ENCODE measurements at regions not wholly inside any gene's neighbourhood (a gene's known extent, or its start where the extent isn't known, plus 50 kb on each side); places are given as distances from the start of the nearest gene placed in this dataset.
A peak's percentile ranks its signal among the peaks of the same experiment; 100 is the strongest.

- no CpG with 5 or more reads among the region's 5 CpGs for WGBS (ENCODE audit: insufficient coverage)
- no peak overlapping the region for H3K27ac Mint-ChIP-seq
- H3K4me3 Mint-ChIP-seq = no peak overlapping the region
- Histone ChIP-seq H3K27me3 (ENCODE audit: control insufficient read depth in 2 of 2, insufficient read depth in 2 of 2, low read length in 2 of 2) (no peaks in the 10 kb centered on the region), H3K27ac (ENCODE audit: low read depth in 1 of 2, low read length in 2 of 2) (no peak overlapping the region), H3K4me3 (replicated peaks in 1 of 3; ENCODE audit: low read depth in 2 of 3, low read length in 3 of 3) (no peak overlapping the region), H3K9me3 (replicated peaks in 1 of 2; ENCODE audit: control insufficient read depth in 1 of 2, insufficient read depth in 1 of 2, low read length in 2 of 2) (no peaks in the 10 kb centered on the region), H3K36me3 (replicated peaks in 1 of 2; ENCODE audit: control insufficient read depth in 1 of 2, insufficient read depth in 2 of 2, low read length in 2 of 2) (no peaks in the 10 kb centered on the region), H4K20me1 (ENCODE audit: insufficient read depth, low read length) (no peaks in the 10 kb centered on the region), H3K4me2 (replicated peaks; ENCODE audit: extremely low read depth, low read length, poor library complexity, severe bottlenecking) (no peak overlapping the region), H3K9ac (ENCODE audit: insufficient read depth, low read length, poor library complexity, severe bottlenecking) (no peak overlapping the region), H3K79me2 (ENCODE audit: insufficient read depth, low read length) (no peaks in the 10 kb centered on the region), H3K4me1 (ENCODE audit: control insufficient read depth in 1 of 2, insufficient read depth in 2 of 2, low read length in 2 of 2) (no peaks in the 10 kb centered on the region), H2AFZ (ENCODE audit: insufficient read depth, low read depth, low read length, poor library complexity, severe bottlenecking) (no peak overlapping the region)
- intact Hi-C loops (cut with micrococcal nuclease) = no loop called here
- no peaks in the 10 kb centered on the region for H3K9me3 Mint-ChIP-seq
- no peak for DNase-seq
- H3K27me3 Mint-ChIP-seq (ENCODE audit: low read depth in 3 of 3) = peaks cover 0 to 5% (median 0%) of the 10 kb centered on the region in 3 donors
- H3K36me3 Mint-ChIP-seq = no peaks in the 10 kb centered on the region
- no peaks in the 10 kb centered on the region for H3K4me1 Mint-ChIP-seq
- no peak for TF ChIP-seq CTCF (IDR thresholded peaks at IDR 0.05)
Measured at GRCh38 chr12:58537278-58537677, 383.0 kb downstream of the LRIG3 start.

- intact Hi-C loops (cut with micrococcal nuclease) = no loop called here
- no peak overlapping the region for H3K4me3 ChIP-seq (replicated peaks in 1 of 3; ENCODE audit: low read depth in 2 of 3, low read length in 3 of 3)
- no peaks in the 10 kb centered on the region for H3K4me1 Mint-ChIP-seq
- H2AFZ ChIP-seq (ENCODE audit: insufficient read depth, low read depth, low read length, poor library complexity, severe bottlenecking) = no peak overlapping the region
- peaks cover 0 to 2% (median 0%) of the 10 kb centered on the region in 7 donors for H3K9me3 Mint-ChIP-seq
- no peak overlapping the region for H3K27ac ChIP-seq (ENCODE audit: low read depth in 1 of 2, low read length in 2 of 2)
- TF ChIP-seq CTCF (IDR thresholded peaks at IDR 0.05) = no peak
- H3K4me3 Mint-ChIP-seq = no peak overlapping the region
- no peaks in the 10 kb centered on the region for H3K9me3 ChIP-seq (replicated peaks in 1 of 2; ENCODE audit: control insufficient read depth in 1 of 2, insufficient read depth in 1 of 2, low read length in 2 of 2)
- no peaks in the 10 kb centered on the region for H3K4me1 ChIP-seq (ENCODE audit: control insufficient read depth in 1 of 2, insufficient read depth in 2 of 2, low read length in 2 of 2)
- WGBS (ENCODE audit: insufficient coverage) = 83% methylated on average over 1 of the region's 4 CpGs
- H3K9ac ChIP-seq (ENCODE audit: insufficient read depth, low read length, poor library complexity, severe bottlenecking) = no peak overlapping the region
- peak overlapping the region in 1 of 7 donors; percentile 62 for H3K27ac Mint-ChIP-seq
- no peaks in the 10 kb centered on the region for H3K79me2 ChIP-seq (ENCODE audit: insufficient read depth, low read length)
- no peaks in the 10 kb centered on the region for H3K36me3 Mint-ChIP-seq
- H3K36me3 ChIP-seq (replicated peaks in 1 of 2; ENCODE audit: control insufficient read depth in 1 of 2, insufficient read depth in 2 of 2, low read length in 2 of 2) = no peaks in the 10 kb centered on the region
- DNase-seq = no peak
- no peak overlapping the region for H3K4me2 ChIP-seq (replicated peaks; ENCODE audit: extremely low read depth, low read length, poor library complexity, severe bottlenecking)
- peaks cover 0 to 6% (median 3%) of the 10 kb centered on the region in 3 donors for H3K27me3 Mint-ChIP-seq (ENCODE audit: low read depth in 3 of 3)
- no peaks in the 10 kb centered on the region for H4K20me1 ChIP-seq (ENCODE audit: insufficient read depth, low read length)
- no peaks in the 10 kb centered on the region for H3K27me3 ChIP-seq (ENCODE audit: control insufficient read depth in 2 of 2, insufficient read depth in 2 of 2, low read length in 2 of 2)
Measured at GRCh38 chr12:58539295-58539694, 381.0 kb downstream of the LRIG3 start.

Measured in CD14-positive monocyte (primary cell).